ENCODE measurements at regions not wholly inside any gene's neighbourhood (a gene's known extent, or its start where the extent isn't known, plus 50 kb on each side); places are given as distances from the start of the nearest gene placed in this dataset.
A peak's percentile ranks its signal among the peaks of the same experiment; 100 is the strongest.
"Not testable (repeated sequence)": the region's sequence is repeated elsewhere in the genome, so short reads cannot be mapped to it uniquely, and the experiment has no call there.

GRCh38 chr4:103493450-103494159 is 226.2 kb downstream of the TACR3 start (continued):
- TF ChIP-seq CREB1 (CRISPR knock-in tag; IDR thresholded peaks at IDR 0.05; ENCODE audit: low read depth) = no peak
- TF ChIP-seq NANOG (IDR thresholded peaks at IDR 0.05; ENCODE audit: borderline replicate concordance) = no peak
- no peak for TF ChIP-seq ZNF114 (CRISPR knock-in tag; IDR thresholded peaks at IDR 0.05)
- TF ChIP-seq EZH2 (IDR thresholded peaks at IDR 0.05; ENCODE audit: low read depth, unreplicated experiment) = no peak
- TF ChIP-seq POLR2AphosphoS5 (IDR thresholded peaks at IDR 0.05; ENCODE audit: low read depth) = no peak
- no peak for TF ChIP-seq CTCF (conservative IDR thresholded peaks at IDR 0.05; ENCODE audit: low read depth in 2 of 2)
- no peak for TF ChIP-seq ZNF331 (CRISPR knock-in tag; IDR thresholded peaks at IDR 0.05; ENCODE audit: low read depth)

GRCh38 chr4:103485296-103485695 is 234.5 kb downstream of the TACR3 start:
- peak in 1 of 2 experiments; percentile 24; a peak in 1 of 4 replicates for TF ChIP-seq CTCF (conservative IDR thresholded peaks at IDR 0.05; ENCODE audit: low read depth in 2 of 2)
- H3K79me2 ChIP-seq (replicated peaks; ENCODE audit: insufficient read depth) = not testable (repeated sequence)

GRCh38 chr4:103484521-103484920 is 235.3 kb downstream of the TACR3 start:
- Histone ChIP-seq H3K27ac (ENCODE audit: low read depth) (no peak overlapping the region), H3K79me2 (replicated peaks; ENCODE audit: insufficient read depth) (no peaks in the 10 kb centered on the region)

More at GRCh38 chr4:103485296-103485695, 234.5 kb downstream of the TACR3 start:
- not testable (repeated sequence) for H3K4me2 ChIP-seq; H4K20me1 ChIP-seq (replicated peaks; ENCODE audit: insufficient read depth); H3K36me3 Mint-ChIP-seq (ENCODE audit: low read depth); H3F3A ChIP-seq (replicated peaks; ENCODE audit: low read depth); ATAC-seq; H3K27ac Mint-ChIP-seq; H3K4me3 Mint-ChIP-seq; H3K27me3 Mint-ChIP-seq (ENCODE audit: insufficient read depth, low read depth, poor library complexity); H3K9me2 ChIP-seq (ENCODE audit: insufficient read depth); H2AFZ ChIP-seq; H3K4me1 Mint-ChIP-seq; H3K4me3 ChIP-seq; H3K27ac ChIP-seq (ENCODE audit: low read depth); H3K4me1 ChIP-seq (ENCODE audit: insufficient read depth); H3K9me3 Mint-ChIP-seq; H3K36me3 ChIP-seq (ENCODE audit: insufficient read depth); H3K27me3 ChIP-seq (ENCODE audit: insufficient read depth)
- DNase-seq (ENCODE audit: low spot score) = peak; percentile 2

More at GRCh38 chr4:103484521-103484920, 235.3 kb downstream of the TACR3 start:
- H3F3A ChIP-seq (replicated peaks; ENCODE audit: low read depth) = no peaks in the 10 kb centered on the region
- ATAC-seq (no peak), DNase-seq (ENCODE audit: low spot score) (no peak)
- H3K27me3 ChIP-seq (ENCODE audit: insufficient read depth) = no peaks in the 10 kb centered on the region
- H4K20me1 ChIP-seq (replicated peaks; ENCODE audit: insufficient read depth) = no peaks in the 10 kb centered on the region
- H3K4me2 ChIP-seq = no peak overlapping the region
- H3K9me3 Mint-ChIP-seq = no peaks in the 10 kb centered on the region; the same call in 1 of the 3 replicates
- peaks cover 3% of the 10 kb centered on the region for H3K27me3 Mint-ChIP-seq (ENCODE audit: insufficient read depth, low read depth, poor library complexity)
- H2AFZ ChIP-seq = no peak overlapping the region
- no peaks in the 10 kb centered on the region for H3K36me3 Mint-ChIP-seq (ENCODE audit: low read depth)
- H3K4me1 Mint-ChIP-seq = no peaks in the 10 kb centered on the region
- H3K4me1 ChIP-seq (ENCODE audit: insufficient read depth) = no peaks in the 10 kb centered on the region
- no peak overlapping the region; the same call in 1 of the 2 replicates for H3K27ac Mint-ChIP-seq
- H3K4me3 ChIP-seq = no peak overlapping the region
- no peak overlapping the region for H3K4me3 Mint-ChIP-seq
- H3K9me2 ChIP-seq (ENCODE audit: insufficient read depth) = 0 out of 2 replicates have a peak, but pooled peaks cover 6% of the 10 kb centered on the region
- TF ChIP-seq REST (IDR thresholded peaks at IDR 0.05; ENCODE audit: unreplicated experiment) = no peak
- TF ChIP-seq EZH2phosphoT487 (IDR thresholded peaks at IDR 0.05; ENCODE audit: unreplicated experiment) = no peak
- TF ChIP-seq CREB1 (CRISPR knock-in tag; IDR thresholded peaks at IDR 0.05; ENCODE audit: low read depth) = no peak
- TF ChIP-seq CTCF (conservative IDR thresholded peaks at IDR 0.05; ENCODE audit: low read depth in 2 of 2) = no peak
- TF ChIP-seq ZNF331 (CRISPR knock-in tag; IDR thresholded peaks at IDR 0.05; ENCODE audit: low read depth) = no peak
- no peaks in the 10 kb centered on the region for H3K36me3 ChIP-seq (ENCODE audit: insufficient read depth)
